ENCODE measurements at regions not wholly inside any gene's neighbourhood (a gene's known extent, or its start where the extent isn't known, plus 50 kb on each side); places are given as distances from the start of the nearest gene placed in this dataset.

- H3K9me3 ChIP-seq (ENCODE audit: low read length): peaks cover 32% of the 10 kb centered on the region
- no peaks in the 10 kb centered on the region for H4K20me1 ChIP-seq (ENCODE audit: insufficient read depth, low read depth, low read length)
- H2AFZ ChIP-seq (ENCODE audit: low read length): no peak overlapping the region
- H3K9ac ChIP-seq (ENCODE audit: low read length): no peak overlapping the region
- no peak overlapping the region for H3K4me3 ChIP-seq (ENCODE audit: low read length)
- H3K79me2 ChIP-seq (ENCODE audit: low read length): no peaks in the 10 kb centered on the region
- H3K9me2 ChIP-seq (replicated peaks; ENCODE audit: insufficient read depth, low read length): no peaks in the 10 kb centered on the region
- H3K36me3 ChIP-seq (ENCODE audit: insufficient read depth, low read length): no peaks in the 10 kb centered on the region
- no peak overlapping the region for H3K4me2 ChIP-seq (ENCODE audit: low read depth, low read length, poor library complexity, severe bottlenecking)
- no peak overlapping the region for H3K27ac ChIP-seq (ENCODE audit: low read length)
- no peaks in the 10 kb centered on the region for H3K4me1 ChIP-seq (ENCODE audit: low read length)
- DNase-seq: no peak
- no peaks in the 10 kb centered on the region for H3K27me3 ChIP-seq (ENCODE audit: low read length)
Observed at GRCh38 chr21:21828130-21828529, 829.9 kb downstream of the NCAM2 start.

DNA sequence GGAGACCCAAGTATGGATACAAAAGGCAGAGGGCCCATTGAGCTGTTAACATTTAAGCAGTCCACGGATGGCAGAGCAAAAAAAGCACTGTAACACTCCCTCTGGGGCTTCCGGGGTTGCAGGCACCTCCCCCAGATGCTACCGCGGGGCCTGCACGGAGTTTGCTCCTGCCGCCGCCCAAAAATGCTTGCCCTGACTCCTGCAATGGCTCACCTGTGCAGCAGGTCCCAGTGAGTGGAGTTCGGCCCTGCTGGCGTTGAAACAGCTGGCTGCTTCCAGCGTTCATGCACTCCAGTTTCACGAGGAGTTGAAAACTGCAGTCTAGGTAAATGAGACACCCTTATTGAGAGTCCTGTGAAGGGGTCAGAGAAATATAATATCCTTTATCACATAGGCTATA lies 832.8 kb downstream of the NCAM2 start:
- Histone ChIP-seq H3K79me2 (ENCODE audit: low read length) (no peaks in the 10 kb centered on the region), H3K27me3 (ENCODE audit: low read length) (no peaks in the 10 kb centered on the region), H3K9ac (ENCODE audit: low read length) (no peak overlapping the region), H3K9me3 (ENCODE audit: low read length) (peaks cover 36% of the 10 kb centered on the region), H3K27ac (ENCODE audit: low read length) (no peak overlapping the region), H3K4me3 (ENCODE audit: low read length) (no peak overlapping the region), H2AFZ (ENCODE audit: low read length) (no peak overlapping the region), H3K4me2 (ENCODE audit: low read depth, low read length, poor library complexity, severe bottlenecking) (no peak overlapping the region), H3K9me2 (replicated peaks; ENCODE audit: insufficient read depth, low read length) (no peaks in the 10 kb centered on the region), H4K20me1 (ENCODE audit: insufficient read depth, low read depth, low read length) (no peaks in the 10 kb centered on the region), H3K4me1 (ENCODE audit: low read length) (no peaks in the 10 kb centered on the region), H3K36me3 (ENCODE audit: insufficient read depth, low read length) (no peaks in the 10 kb centered on the region)
- DNase-seq: no peak

DNA sequence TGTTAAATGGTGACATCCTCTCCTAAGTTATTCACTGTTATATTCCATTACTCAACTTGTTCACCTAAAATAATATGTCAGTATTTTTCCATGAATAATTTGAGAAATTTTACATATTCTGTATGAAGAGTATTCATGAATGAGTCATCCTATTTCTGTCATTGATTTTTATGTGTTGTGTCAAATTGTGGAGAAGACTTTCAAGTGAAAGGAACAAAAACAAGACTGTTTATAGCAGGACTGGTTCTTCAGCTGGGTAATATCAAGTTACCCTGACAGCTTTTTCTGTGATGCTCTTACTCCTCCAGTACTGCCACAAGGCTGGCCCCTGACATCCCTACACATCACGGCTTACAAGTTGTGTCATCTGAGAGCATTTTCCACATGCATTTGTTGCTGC lies 847.7 kb downstream of the NCAM2 start:
- no peaks in the 10 kb centered on the region for H3K27me3 ChIP-seq (ENCODE audit: low read length)
- H3K4me1 ChIP-seq (ENCODE audit: low read length): no peaks in the 10 kb centered on the region
- no peaks in the 10 kb centered on the region for H3K36me3 ChIP-seq (ENCODE audit: insufficient read depth, low read length)
- DNase-seq: no peak
- no peak overlapping the region for H3K4me2 ChIP-seq (ENCODE audit: low read depth, low read length, poor library complexity, severe bottlenecking)
- peaks cover 40% of the 10 kb centered on the region for H3K9me3 ChIP-seq (ENCODE audit: low read length)
- H4K20me1 ChIP-seq (ENCODE audit: insufficient read depth, low read depth, low read length): no peaks in the 10 kb centered on the region
- H3K4me3 ChIP-seq (ENCODE audit: low read length): no peak overlapping the region
- no peak overlapping the region for H3K27ac ChIP-seq (ENCODE audit: low read length)
- H3K9me2 ChIP-seq (replicated peaks; ENCODE audit: insufficient read depth, low read length): no peaks in the 10 kb centered on the region
- H2AFZ ChIP-seq (ENCODE audit: low read length): no peak overlapping the region
- no peaks in the 10 kb centered on the region for H3K79me2 ChIP-seq (ENCODE audit: low read length)
- no peak overlapping the region for H3K9ac ChIP-seq (ENCODE audit: low read length)

DNA sequence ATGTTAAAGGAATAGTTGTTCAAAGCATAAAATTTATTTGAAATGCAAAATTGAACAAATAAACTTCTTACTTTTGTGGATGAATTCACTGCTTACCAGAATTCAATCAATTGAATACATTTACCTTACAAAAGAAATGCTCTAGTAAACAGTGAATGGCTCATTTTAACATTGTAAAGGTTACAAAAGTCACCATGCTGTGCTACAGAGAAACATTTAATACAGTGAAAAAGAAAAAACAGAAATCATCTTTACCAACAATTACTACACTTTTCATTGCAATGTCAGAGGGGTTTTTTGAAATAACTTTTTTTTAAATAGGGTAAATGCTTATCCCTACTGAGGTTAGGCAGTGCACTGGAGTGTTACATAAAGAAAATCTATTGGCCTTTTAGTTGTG lies 853.0 kb downstream of the NCAM2 start:
- H3K9ac ChIP-seq (ENCODE audit: low read length): no peak overlapping the region
- no peaks in the 10 kb centered on the region for H4K20me1 ChIP-seq (ENCODE audit: insufficient read depth, low read depth, low read length)
- DNase-seq: no peak
- no peak overlapping the region for H3K4me2 ChIP-seq (ENCODE audit: low read depth, low read length, poor library complexity, severe bottlenecking)
- no peaks in the 10 kb centered on the region for H3K9me2 ChIP-seq (replicated peaks; ENCODE audit: insufficient read depth, low read length)
- no peaks in the 10 kb centered on the region for H3K4me1 ChIP-seq (ENCODE audit: low read length)
- no peak overlapping the region for H3K4me3 ChIP-seq (ENCODE audit: low read length)
- H3K27me3 ChIP-seq (ENCODE audit: low read length): no peaks in the 10 kb centered on the region
- H3K27ac ChIP-seq (ENCODE audit: low read length): no peak overlapping the region
- no peak overlapping the region for H2AFZ ChIP-seq (ENCODE audit: low read length)
- no peaks in the 10 kb centered on the region for H3K36me3 ChIP-seq (ENCODE audit: insufficient read depth, low read length)
- H3K79me2 ChIP-seq (ENCODE audit: low read length): no peaks in the 10 kb centered on the region
- peaks cover 38% of the 10 kb centered on the region for H3K9me3 ChIP-seq (ENCODE audit: low read length)

- Histone ChIP-seq H3K36me3 (ENCODE audit: insufficient read depth, low read length) (no peaks in the 10 kb centered on the region), H3K4me1 (ENCODE audit: low read length) (no peaks in the 10 kb centered on the region), H2AFZ (ENCODE audit: low read length) (no peak overlapping the region), H4K20me1 (ENCODE audit: insufficient read depth, low read depth, low read length) (no peaks in the 10 kb centered on the region), H3K9me3 (ENCODE audit: low read length) (peaks cover 40% of the 10 kb centered on the region), H3K27ac (ENCODE audit: low read length) (no peak overlapping the region), H3K9ac (ENCODE audit: low read length) (no peak overlapping the region), H3K9me2 (replicated peaks; ENCODE audit: insufficient read depth, low read length) (no peaks in the 10 kb centered on the region), H3K4me2 (ENCODE audit: low read depth, low read length, poor library complexity, severe bottlenecking) (no peak overlapping the region), H3K4me3 (ENCODE audit: low read length) (no peak overlapping the region), H3K27me3 (ENCODE audit: low read length) (no peaks in the 10 kb centered on the region), H3K79me2 (ENCODE audit: low read length) (no peaks in the 10 kb centered on the region)
- DNase-seq: no peak
Observed at GRCh38 chr21:21851657-21852056, 853.4 kb downstream of the NCAM2 start.

- no peak for DNase-seq
- Histone ChIP-seq H3K9me3 (ENCODE audit: low read length) (peaks cover 37% of the 10 kb centered on the region), H3K9ac (ENCODE audit: low read length) (no peak overlapping the region), H3K36me3 (ENCODE audit: insufficient read depth, low read length) (no peaks in the 10 kb centered on the region), H3K27ac (ENCODE audit: low read length) (no peak overlapping the region), H3K4me3 (ENCODE audit: low read length) (no peak overlapping the region), H3K27me3 (ENCODE audit: low read length) (no peaks in the 10 kb centered on the region), H2AFZ (ENCODE audit: low read length) (no peak overlapping the region), H3K4me1 (ENCODE audit: low read length) (no peaks in the 10 kb centered on the region), H3K79me2 (ENCODE audit: low read length) (no peaks in the 10 kb centered on the region), H3K9me2 (replicated peaks; ENCODE audit: insufficient read depth, low read length) (no peaks in the 10 kb centered on the region), H4K20me1 (ENCODE audit: insufficient read depth, low read depth, low read length) (no peaks in the 10 kb centered on the region), H3K4me2 (ENCODE audit: low read depth, low read length, poor library complexity, severe bottlenecking) (no peak overlapping the region)
Observed at GRCh38 chr21:21858502-21859334, 860.5 kb downstream of the NCAM2 start.

- H3K9me2 ChIP-seq (replicated peaks; ENCODE audit: insufficient read depth, low read length): no peaks in the 10 kb centered on the region
- peaks cover 34% of the 10 kb centered on the region for H3K9me3 ChIP-seq (ENCODE audit: low read length)
- H3K36me3 ChIP-seq (ENCODE audit: insufficient read depth, low read length): no peaks in the 10 kb centered on the region
- H3K4me1 ChIP-seq (ENCODE audit: low read length): no peaks in the 10 kb centered on the region
- no peak overlapping the region for H2AFZ ChIP-seq (ENCODE audit: low read length)
- H3K79me2 ChIP-seq (ENCODE audit: low read length): no peaks in the 10 kb centered on the region
- DNase-seq: no peak
- H3K9ac ChIP-seq (ENCODE audit: low read length): no peak overlapping the region
- H3K4me3 ChIP-seq (ENCODE audit: low read length): no peak overlapping the region
- no peak overlapping the region for H3K27ac ChIP-seq (ENCODE audit: low read length)
- no peak overlapping the region for H3K4me2 ChIP-seq (ENCODE audit: low read depth, low read length, poor library complexity, severe bottlenecking)
- H3K27me3 ChIP-seq (ENCODE audit: low read length): no peaks in the 10 kb centered on the region
- no peaks in the 10 kb centered on the region for H4K20me1 ChIP-seq (ENCODE audit: insufficient read depth, low read depth, low read length)
Observed at GRCh38 chr21:21860888-21861287, 862.7 kb downstream of the NCAM2 start.

- no peaks in the 10 kb centered on the region for H3K9me2 ChIP-seq (replicated peaks; ENCODE audit: insufficient read depth, low read length)
- no peaks in the 10 kb centered on the region for H3K4me1 ChIP-seq (ENCODE audit: low read length)
- no peak for DNase-seq
- no peak overlapping the region for H3K9ac ChIP-seq (ENCODE audit: low read length)
- H3K27ac ChIP-seq (ENCODE audit: low read length): no peak overlapping the region
- no peak overlapping the region for H3K4me3 ChIP-seq (ENCODE audit: low read length)
- peaks cover 38% of the 10 kb centered on the region for H3K9me3 ChIP-seq (ENCODE audit: low read length)
- no peak overlapping the region for H2AFZ ChIP-seq (ENCODE audit: low read length)
- no peak overlapping the region for H3K4me2 ChIP-seq (ENCODE audit: low read depth, low read length, poor library complexity, severe bottlenecking)
- no peaks in the 10 kb centered on the region for H3K36me3 ChIP-seq (ENCODE audit: insufficient read depth, low read length)
- no peaks in the 10 kb centered on the region for H3K27me3 ChIP-seq (ENCODE audit: low read length)
- no peaks in the 10 kb centered on the region for H4K20me1 ChIP-seq (ENCODE audit: insufficient read depth, low read depth, low read length)
- no peaks in the 10 kb centered on the region for H3K79me2 ChIP-seq (ENCODE audit: low read length)
Observed at GRCh38 chr21:21864321-21864840, 866.2 kb downstream of the NCAM2 start.

Data from Karpas-422 (cell line).